ENCODE measurements at regions not wholly inside any gene's neighbourhood (a gene's known extent, or its start where the extent isn't known, plus 50 kb on each side); places are given as distances from the start of the nearest gene placed in this dataset.

DNA sequence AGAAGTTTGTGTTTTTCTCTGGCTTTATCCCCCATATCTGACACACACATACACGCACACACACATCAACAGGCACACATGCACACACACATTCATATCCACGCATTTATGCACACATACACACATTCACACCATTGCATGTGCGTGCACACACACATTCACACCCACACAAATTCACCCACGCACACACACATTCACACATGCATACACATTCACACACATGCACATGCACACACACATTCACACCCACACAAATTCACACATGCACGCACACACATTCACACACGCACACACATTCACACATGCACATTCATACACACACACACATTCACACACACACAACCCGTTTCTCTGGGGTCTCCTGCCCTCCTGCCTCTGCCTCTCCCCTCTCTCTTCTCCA lies 264.2 kb downstream of the BCL11B start:
- DNase-seq (ENCODE audit: low read depth in 1 of 2, low spot score in 1 of 2) = no peak
- H3K27ac ChIP-seq (replicated peaks) = no peak overlapping the region
- H3K27me3 ChIP-seq (ENCODE audit: insufficient read depth, poor library complexity, severe bottlenecking) = no peaks in the 10 kb centered on the region
- TF ChIP-seq CTCF (IDR thresholded peaks at IDR 0.05; ENCODE audit: insufficient read depth, low read length) (no peak), SPI1 (IDR thresholded peaks at IDR 0.05; ENCODE audit: borderline replicate concordance, low read depth) (no peak), GABPA (IDR thresholded peaks at IDR 0.05; ENCODE audit: low read depth) (no peak), POLR2AphosphoS5 (IDR thresholded peaks at IDR 0.05; ENCODE audit: low read depth) (no peak), REST (IDR thresholded peaks at IDR 0.05; ENCODE audit: insufficient replicate concordance, low read depth) (no peak)
- H3K4me3 ChIP-seq (replicated peaks; ENCODE audit: insufficient read depth, low read length) = no peak overlapping the region

DNA sequence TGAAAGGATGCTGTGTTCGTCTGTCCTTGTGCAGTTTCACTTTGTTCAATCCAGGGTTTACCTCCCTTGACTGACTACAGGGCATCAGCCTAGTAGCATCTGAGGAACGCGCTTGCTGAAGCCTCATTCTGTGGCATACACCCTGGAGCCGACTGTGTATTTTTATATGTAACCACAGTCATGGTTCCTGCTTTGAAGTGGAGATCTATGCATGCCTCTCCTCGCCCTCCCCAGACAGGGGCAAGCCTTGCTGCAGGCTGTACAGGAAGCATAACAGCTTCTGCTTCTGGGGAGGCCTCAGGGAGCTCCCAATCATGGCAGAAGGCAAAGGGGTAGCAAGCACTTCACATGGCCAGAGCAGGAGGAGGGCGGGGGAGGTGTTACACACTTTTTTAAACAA lies 262.1 kb downstream of the BCL11B start:
- H3K27ac ChIP-seq (replicated peaks) = no peak overlapping the region
- TF ChIP-seq POLR2AphosphoS5 (IDR thresholded peaks at IDR 0.05; ENCODE audit: low read depth) = no peak
- no peak for TF ChIP-seq REST (IDR thresholded peaks at IDR 0.05; ENCODE audit: insufficient replicate concordance, low read depth)
- TF ChIP-seq SPI1 (IDR thresholded peaks at IDR 0.05; ENCODE audit: borderline replicate concordance, low read depth) = no peak
- TF ChIP-seq CTCF (IDR thresholded peaks at IDR 0.05; ENCODE audit: insufficient read depth, low read length) = no peak
- TF ChIP-seq GABPA (IDR thresholded peaks at IDR 0.05; ENCODE audit: low read depth) = no peak
- no peaks in the 10 kb centered on the region for H3K27me3 ChIP-seq (ENCODE audit: insufficient read depth, poor library complexity, severe bottlenecking)
- H3K4me3 ChIP-seq (replicated peaks; ENCODE audit: insufficient read depth, low read length) = no peak overlapping the region
- no peak for DNase-seq (ENCODE audit: low read depth in 1 of 2, low spot score in 1 of 2)

- Histone ChIP-seq H3K27me3 (ENCODE audit: insufficient read depth, poor library complexity, severe bottlenecking) (no peaks in the 10 kb centered on the region), H3K27ac (replicated peaks) (no peak overlapping the region), H3K4me3 (replicated peaks; ENCODE audit: insufficient read depth, low read length) (no peak overlapping the region)
- no peak for DNase-seq (ENCODE audit: low read depth in 1 of 2, low spot score in 1 of 2)
- TF ChIP-seq POLR2AphosphoS5 (IDR thresholded peaks at IDR 0.05; ENCODE audit: low read depth) (no peak), SPI1 (IDR thresholded peaks at IDR 0.05; ENCODE audit: borderline replicate concordance, low read depth) (no peak)
Measured at GRCh38 chr14:99011385-99011784, 260.6 kb downstream of the BCL11B start.

DNA sequence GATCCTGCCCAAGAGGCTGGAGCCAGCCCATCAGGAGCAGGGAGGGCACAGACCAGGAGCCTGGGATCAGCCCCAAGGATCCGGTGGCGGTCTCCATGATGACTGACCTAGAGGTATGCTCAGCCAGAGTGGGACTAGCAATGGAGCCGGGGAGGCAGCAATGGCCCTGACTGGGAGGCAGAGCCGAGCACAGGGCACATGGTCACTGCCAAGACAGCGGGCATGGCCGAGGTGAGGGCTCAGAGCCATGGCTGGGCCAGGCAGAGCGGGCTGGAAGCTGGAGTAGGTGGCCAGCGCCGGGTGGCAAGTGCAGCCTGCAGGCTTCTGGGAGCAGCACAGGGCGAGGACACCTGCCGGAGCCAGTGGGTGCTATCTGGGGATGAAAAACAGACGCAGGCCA lies 259.3 kb downstream of the BCL11B start:
- Histone ChIP-seq H3K4me3 (replicated peaks; ENCODE audit: insufficient read depth, low read length) (no peak overlapping the region), H3K27ac (replicated peaks) (no peak overlapping the region), H3K27me3 (ENCODE audit: insufficient read depth, poor library complexity, severe bottlenecking) (no peaks in the 10 kb centered on the region)
- TF ChIP-seq SPI1 (IDR thresholded peaks at IDR 0.05; ENCODE audit: borderline replicate concordance, low read depth) (no peak), GABPA (IDR thresholded peaks at IDR 0.05; ENCODE audit: low read depth) (no peak), POLR2AphosphoS5 (IDR thresholded peaks at IDR 0.05; ENCODE audit: low read depth) (no peak), CTCF (IDR thresholded peaks at IDR 0.05; ENCODE audit: insufficient read depth, low read length) (no peak), REST (IDR thresholded peaks at IDR 0.05; ENCODE audit: insufficient replicate concordance, low read depth) (no peak)
- no peak for DNase-seq (ENCODE audit: low read depth in 1 of 2, low spot score in 1 of 2)
